ENCODE measurements at regions not wholly inside any gene's neighbourhood (a gene's known extent, or its start where the extent isn't known, plus 50 kb on each side); places are given as distances from the start of the nearest gene placed in this dataset.

DNA sequence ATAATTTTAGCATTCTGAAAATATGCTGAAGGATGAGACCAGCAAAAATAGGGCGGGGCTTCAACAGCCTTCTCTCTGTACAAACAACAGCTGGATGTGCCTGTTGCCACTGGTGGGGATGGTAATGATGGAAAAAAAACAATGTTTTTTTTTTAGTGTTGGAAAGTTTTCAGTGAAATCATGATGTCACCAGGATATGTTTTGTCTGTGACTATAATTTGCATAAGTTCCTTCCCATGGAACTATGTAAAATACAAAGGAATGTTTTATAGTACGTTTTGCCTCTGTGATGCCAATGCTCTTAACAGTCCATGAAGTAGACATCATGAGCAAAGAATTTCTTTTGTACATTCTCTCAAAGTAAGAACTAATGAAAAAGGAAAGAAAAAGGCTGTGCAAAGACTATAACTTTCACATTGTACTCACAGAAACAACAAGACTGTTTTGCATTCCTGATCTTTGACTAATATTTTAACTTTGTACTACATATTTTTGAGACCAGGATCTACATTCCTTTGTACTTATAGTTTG, 589.7 kb downstream of the SPRY1 start:
- TF ChIP-seq GATA2 (IDR thresholded peaks at IDR 0.05; ENCODE audit: low read depth, low read length), result no peak
- TF ChIP-seq GATA3 (IDR thresholded peaks at IDR 0.05; ENCODE audit: low read depth, low read length), result no peak

All from SH-SY5Y (cell line).